Spleen (tissue), 7 donors: ENCODE measurements at regions not wholly inside any gene's neighbourhood (a gene's known extent, or its start where the extent isn't known, plus 50 kb on each side); places are given as distances from the start of the nearest gene placed in this dataset.

ENCODE experiments used
- POLR2A ChIP-seq, 3 donors: fragments of 450-650 bp; IDR thresholded peaks; one replicate each; pipeline ENCODE4 v1.5.1; 2017; ENCODE audit warnings: antibody characterized with exemption in 3 of 3, mild to moderate bottlenecking in 1 of 3
- POLR2AphosphoS5 ChIP-seq, 3 donors: sonication (generic); formaldehyde crosslinking; IDR thresholded peaks; one replicate each; pipeline ENCODE4 v1.5.1; 2017; ENCODE audit warnings: antibody characterized with exemption in 3 of 3
- TF ChIP-seq, protein P1 (sequence below), 11 experiments: fragments of 200-600 bp in 7 of 11; fragments of 450-650 bp in 4 of 11; sonication (generic) in 4 of 11; IDR thresholded peaks in 8 of 11; conservative IDR thresholded peaks in 3 of 11; 1 replicate in 7 of 11; 2 replicates in 4 of 11; pipeline versions ENCODE4 v1.4.0 to v1.8.0; 2016 to 2021; ENCODE audit warnings: antibody characterized with exemption in 11 of 11, inconsistent platforms in 4 of 11, mild to moderate bottlenecking in 1 of 11
- donor health status: DM: no; HTN: no; CAD: no; lungs with moderate emphysema.
- donor health status: DM: no; HTN: no; CAD: no.
- donor health status: DM: no; HTN: no; CAD: no.

DNA sequence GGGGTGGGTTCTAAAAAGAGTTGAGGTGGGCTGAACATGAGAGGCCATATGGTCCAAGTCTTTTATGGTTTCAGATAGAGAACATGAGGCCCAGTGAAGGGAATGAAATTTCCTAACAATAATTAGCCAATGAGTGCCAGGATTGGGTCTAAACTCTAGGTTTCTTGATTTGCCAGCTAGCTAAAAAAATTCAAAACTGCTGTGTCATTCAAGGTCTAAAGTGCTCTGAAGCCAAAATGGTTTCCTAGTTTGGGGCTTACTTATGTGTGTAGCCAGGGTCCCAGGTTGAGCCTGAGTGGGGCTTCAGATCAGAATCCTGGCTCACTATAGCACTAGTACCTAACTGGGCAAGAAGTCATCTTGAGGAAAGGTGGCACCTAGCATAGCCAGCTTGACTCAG, 55.3 kb upstream of the SYN2 start:
- TF ChIP-seq POLR2A (IDR thresholded peaks at IDR 0.05), result no peak
- TF ChIP-seq, protein P1, sequence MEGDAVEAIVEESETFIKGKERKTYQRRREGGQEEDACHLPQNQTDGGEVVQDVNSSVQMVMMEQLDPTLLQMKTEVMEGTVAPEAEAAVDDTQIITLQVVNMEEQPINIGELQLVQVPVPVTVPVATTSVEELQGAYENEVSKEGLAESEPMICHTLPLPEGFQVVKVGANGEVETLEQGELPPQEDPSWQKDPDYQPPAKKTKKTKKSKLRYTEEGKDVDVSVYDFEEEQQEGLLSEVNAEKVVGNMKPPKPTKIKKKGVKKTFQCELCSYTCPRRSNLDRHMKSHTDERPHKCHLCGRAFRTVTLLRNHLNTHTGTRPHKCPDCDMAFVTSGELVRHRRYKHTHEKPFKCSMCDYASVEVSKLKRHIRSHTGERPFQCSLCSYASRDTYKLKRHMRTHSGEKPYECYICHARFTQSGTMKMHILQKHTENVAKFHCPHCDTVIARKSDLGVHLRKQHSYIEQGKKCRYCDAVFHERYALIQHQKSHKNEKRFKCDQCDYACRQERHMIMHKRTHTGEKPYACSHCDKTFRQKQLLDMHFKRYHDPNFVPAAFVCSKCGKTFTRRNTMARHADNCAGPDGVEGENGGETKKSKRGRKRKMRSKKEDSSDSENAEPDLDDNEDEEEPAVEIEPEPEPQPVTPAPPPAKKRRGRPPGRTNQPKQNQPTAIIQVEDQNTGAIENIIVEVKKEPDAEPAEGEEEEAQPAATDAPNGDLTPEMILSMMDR (IDR thresholded peaks at IDR 0.05 in 8 of 11, conservative IDR thresholded peaks at IDR 0.05 in 3 of 11), result no peak
- no peak for TF ChIP-seq POLR2AphosphoS5 (IDR thresholded peaks at IDR 0.05)
